A549 (cell line): ENCODE measurements at regions not wholly inside any gene's neighbourhood (a gene's known extent, or its start where the extent isn't known, plus 50 kb on each side); places are given as distances from the start of the nearest gene placed in this dataset.

ENCODE experiments used
- ATAC-seq, 2 experiments: fragments of 200-7000 bp in 1 of 2; fragments of >200 bp in 1 of 2; cut with Nextera tagmentation in 1 of 2; cut with Tn5 transposase in 1 of 2; 3 replicates each; pipeline versions ENCODE4 v1.8.0 to v1.9.1; 2018 to 2020; ENCODE audit warnings: mild to moderate bottlenecking in 1 of 2, moderate library complexity in 1 of 2
- CTCF ChIA-PET: fragments of 300-600 bp; sonication (Branson Sonifier 250); formaldehyde crosslinking; extraction: SDS; loops from one replicate; lab custom pipeline; 2021; ENCODE audit warnings: antibody characterized with exemption, inconsistent platforms; lab: Yijun Ruan, JAX
- POLR2A ChIA-PET: fragments of 350-600 bp; formaldehyde crosslinking; extraction: SDS; loops from one replicate; lab custom pipeline; 2021; ENCODE audit warnings: antibody characterized with exemption, inconsistent platforms; lab: Yijun Ruan, JAX
- DNase-seq, 2 experiments: peaks; one replicate each; pipeline versions ENCODE4 v3.0.0 to v3.0.0-alpha.2; 2011 to 2016; ENCODE audit warnings: low read depth in 1 of 2, low spot score in 1 of 2
- FAIRE-seq: peaks from 2 replicates; lab custom pipeline; 2011; peaks lifted over from hg19 to GRCh38; lab: Jason Lieb, UNC
- H3K27ac ChIP-seq, 2 experiments: fragments of >200 bp; sonication (Bioruptor Twin); formaldehyde crosslinking; 3 replicates each; pipeline ENCODE4 v1.5.1; 2016 to 2017
- H3K4me1 ChIP-seq: fragments of >200 bp; sonication (Bioruptor Twin); formaldehyde crosslinking; 3 replicates; pipeline ENCODE4 v1.6.1; 2016
- H3K4me2 ChIP-seq: fragments of >200 bp; sonication (Bioruptor Twin); formaldehyde crosslinking; 3 replicates; pipeline ENCODE4 v1.6.1; 2016
- H3K4me3 ChIP-seq: fragments of >200 bp; sonication (Bioruptor Twin); formaldehyde crosslinking; 3 replicates; pipeline ENCODE4 v1.5.1; 2016
- H3K9me3 ChIP-seq: fragments of >200 bp; sonication (Bioruptor Twin); formaldehyde crosslinking; 3 replicates; pipeline ENCODE4 v1.6.1; 2016
- BHLHE40 ChIP-seq: IDR thresholded peaks from 2 replicates; pipeline ENCODE4 v1.6.1; 2012; ENCODE audit warnings: low read depth, low read length, inconsistent platforms
- CBX2 ChIP-seq: fragments of 200-600 bp; sonication (generic); IDR thresholded peaks from 2 replicates; pipeline ENCODE4 v1.6.1; 2016; ENCODE audit warnings: low read depth, mild to moderate bottlenecking, borderline replicate concordance
- CBX8 ChIP-seq: fragments of 200-600 bp; sonication (generic); IDR thresholded peaks from 2 replicates; pipeline ENCODE4 v1.6.1; 2016
- CHD2 ChIP-seq: fragments of 150-350 bp; IDR thresholded peaks from 2 replicates; pipeline ENCODE4 v1.6.1; 2014; ENCODE audit warnings: low read length; ENCODE audit not compliant: partially characterized antibody
- EHMT2 ChIP-seq: fragments of 200-600 bp; sonication (generic); IDR thresholded peaks from 2 replicates; pipeline ENCODE4 v1.6.1; 2016; ENCODE audit warnings: antibody characterized with exemption, low read depth, mild to moderate bottlenecking, moderate library complexity
- ESRRA ChIP-seq: fragments of 150-350 bp; IDR thresholded peaks from 2 replicates; pipeline ENCODE4 v1.6.1; 2014; ENCODE audit warnings: mild to moderate bottlenecking, low read length, borderline replicate concordance
- FOSB ChIP-seq: fragments of 250-450 bp; sonication (Bioruptor Pico); IDR thresholded peaks from 2 replicates; pipeline ENCODE4 v1.5.0; 2020; ENCODE audit warnings: mild to moderate bottlenecking, moderate library complexity
- FOSL2 ChIP-seq, 2 experiments: fragments of 450-650 bp in 1 of 2; fragments of >200 bp in 1 of 2; sonication (Bioruptor Twin) in 1 of 2; formaldehyde crosslinking; IDR thresholded peaks; 2 replicates each; pipeline versions ENCODE4 v1.5.0 to v1.6.1; 2016 to 2020; ENCODE audit warnings: mild to moderate bottlenecking in 1 of 2, moderate library complexity in 1 of 2
- HEYL ChIP-seq: fragments of 250-450 bp; sonication (Bioruptor Pico); IDR thresholded peaks from 2 replicates; pipeline ENCODE4 v1.8.0; 2021; ENCODE audit warnings: mild to moderate bottlenecking, moderate library complexity
- HOXA7 ChIP-seq: fragments of 250-450 bp; sonication (Bioruptor Pico); IDR thresholded peaks from 2 replicates; pipeline ENCODE4 v1.5.0; 2020; ENCODE audit warnings: mild to moderate bottlenecking, moderate library complexity
- HOXB13 ChIP-seq: fragments of 250-450 bp; sonication (Bioruptor Pico); IDR thresholded peaks from 2 replicates; pipeline ENCODE4 v1.5.0; 2020; ENCODE audit warnings: low read depth, mild to moderate bottlenecking, moderate library complexity
- JUNB ChIP-seq: fragments of >200 bp; sonication (Bioruptor Twin); formaldehyde crosslinking; IDR thresholded peaks from 2 replicates; pipeline ENCODE4 v1.6.1; 2016
- KDM1A ChIP-seq: fragments of 200-600 bp; sonication (generic); IDR thresholded peaks from 2 replicates; pipeline ENCODE4 v1.6.1; 2016; ENCODE audit warnings: low read depth, mild to moderate bottlenecking
- MYC ChIP-seq: IDR thresholded peaks from 2 replicates; pipeline ENCODE4 v1.6.1; 2012; ENCODE audit warnings: mild to moderate bottlenecking, inconsistent platforms, low read length, improper control_type of control experiment, borderline replicate concordance
- NFE2L2 ChIP-seq: fragments of 150-350 bp; conservative IDR thresholded peaks from 2 replicates; pipeline ENCODE4 v1.6.1; 2014; ENCODE audit warnings: low read length
- NPAS2 ChIP-seq: fragments of 250-450 bp; sonication (Bioruptor Pico); IDR thresholded peaks from 2 replicates; pipeline ENCODE4 v1.8.0; 2022; ENCODE audit warnings: mild to moderate bottlenecking, moderate library complexity, borderline replicate concordance
- NR3C1 ChIP-seq: fragments of >200 bp; sonication (Bioruptor Twin); formaldehyde crosslinking; IDR thresholded peaks from 3 replicates; pipeline ENCODE4 v1.6.1; 2017
- PBX3 ChIP-seq: IDR thresholded peaks from 2 replicates; pipeline ENCODE4 v1.6.1; 2012
- PHF8 ChIP-seq: fragments of 200-600 bp; sonication (generic); IDR thresholded peaks from 2 replicates; pipeline ENCODE4 v1.6.1; 2016; ENCODE audit warnings: low read depth, mild to moderate bottlenecking, antibody characterized with exemption, moderate library complexity, borderline replicate concordance
- POLR2AphosphoS2 ChIP-seq: conservative IDR thresholded peaks from 2 replicates; pipeline ENCODE4 v1.6.1; 2012; ENCODE audit warnings: low read length, improper control_type of control experiment, inconsistent platforms
- RAD21 ChIP-seq, 2 experiments: fragments of >200 bp in 1 of 2; sonication (Bioruptor Twin) in 1 of 2; formaldehyde crosslinking in 1 of 2; IDR thresholded peaks in 1 of 2; conservative IDR thresholded peaks in 1 of 2; 2 replicates in 1 of 2; 3 replicates in 1 of 2; pipeline ENCODE4 v1.6.1; 2012 to 2018; ENCODE audit warnings: inconsistent platforms in 1 of 2
- SREBF2 ChIP-seq: fragments of 450-650 bp; IDR thresholded peaks from 2 replicates; pipeline ENCODE4 v1.6.1; 2014; ENCODE audit warnings: mild to moderate bottlenecking, moderate library complexity
- ZC3H11A ChIP-seq: fragments of 450-650 bp; IDR thresholded peaks from 2 replicates; pipeline ENCODE4 v1.6.1; 2014; ENCODE audit warnings: antibody characterized with exemption, mild to moderate bottlenecking
- ZFP36 ChIP-seq: fragments of 450-650 bp; IDR thresholded peaks from 2 replicates; pipeline ENCODE4 v1.6.1; 2014; ENCODE audit warnings: borderline replicate concordance; ENCODE audit not compliant: partially characterized antibody
- ZNF302 ChIP-seq: fragments of 250-450 bp; sonication (Bioruptor Pico); IDR thresholded peaks from 2 replicates; pipeline ENCODE4 v1.9.0; 2021; ENCODE audit warnings: inconsistent platforms, mild to moderate bottlenecking, moderate library complexity
- WGBS: methylation state at CpG from one replicate; pipeline ENCODE4 v1.1.6; 2017; ENCODE audit errors: missing lambda C conversion rate; 5-methylcytosine and 5-hydroxymethylcytosine counted together
- TF ChIP-seq, protein P1 (sequence below): fragments of 250-450 bp; sonication (Bioruptor Pico); IDR thresholded peaks from 2 replicates; pipeline ENCODE4 v1.5.0; 2021; ENCODE audit warnings: mild to moderate bottlenecking, moderate library complexity, borderline replicate concordance
- TF ChIP-seq, protein P2 (sequence below): fragments of 450-650 bp; IDR thresholded peaks from 2 replicates; pipeline ENCODE4 v1.6.1; 2014; ENCODE audit warnings: antibody characterized with exemption

GRCh38 chr20:52684176-52684575 is 288.0 kb upstream of the TSHZ2 start:
- no peak overlapping the region for H3K4me2 ChIP-seq
- no peaks in the 10 kb centered on the region for H3K4me1 ChIP-seq
- no peak overlapping the region for H3K4me3 ChIP-seq
- DNase-seq (no peak), FAIRE-seq (no peak)
- ChIA-PET POLR2A (no interaction called here), CTCF (interaction anchor here (1.5 kb wide), 1 partner anchor 8 kb away, joined by 4 read pairs; no protein-coding TSS in a partner anchor)
- WGBS: 28% methylated on average over 12 of the region's 14 CpGs
- TF ChIP-seq ZNF302 (CRISPR knock-in tag) (no peak), FOSB (CRISPR knock-in tag) (no peak), CBX8 (no peak), RAD21 (conservative IDR thresholded peaks at IDR 0.05 in 1 of 2, IDR thresholded peaks at IDR 0.05 in 1 of 2) (no peak), POLR2AphosphoS2 (no peak), ESRRA (no peak), PHF8 (no peak), HEYL (CRISPR knock-in tag) (no peak), BHLHE40 (no peak), NPAS2 (no peak), CBX2 (no peak), NFE2L2 (no peak), PBX3 (no peak), EHMT2 (no peak), NR3C1 (no peak), HOXA7 (CRISPR knock-in tag) (no peak), JUNB (no peak)
- TF ChIP-seq, protein P1, sequence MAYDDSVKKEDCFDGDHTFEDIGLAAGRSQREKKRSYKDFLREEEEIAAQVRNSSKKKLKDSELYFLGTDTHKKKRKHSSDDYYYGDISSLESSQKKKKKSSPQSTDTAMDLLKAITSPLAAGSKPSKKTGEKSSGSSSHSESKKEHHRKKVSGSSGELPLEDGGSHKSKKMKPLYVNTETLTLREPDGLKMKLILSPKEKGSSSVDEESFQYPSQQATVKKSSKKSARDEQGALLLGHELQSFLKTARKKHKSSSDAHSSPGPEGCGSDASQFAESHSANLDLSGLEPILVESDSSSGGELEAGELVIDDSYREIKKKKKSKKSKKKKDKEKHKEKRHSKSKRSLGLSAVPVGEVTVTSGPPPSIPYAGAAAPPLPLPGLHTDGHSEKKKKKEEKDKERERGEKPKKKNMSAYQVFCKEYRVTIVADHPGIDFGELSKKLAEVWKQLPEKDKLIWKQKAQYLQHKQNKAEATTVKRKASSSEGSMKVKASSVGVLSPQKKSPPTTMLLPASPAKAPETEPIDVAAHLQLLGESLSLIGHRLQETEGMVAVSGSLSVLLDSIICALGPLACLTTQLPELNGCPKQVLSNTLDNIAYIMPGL (CRISPR knock-in tag): no peak
- TF ChIP-seq, all 56 proteins: peak for 0
- H3K27ac ChIP-seq: no peak overlapping the region
- H3K9me3 ChIP-seq: no peaks in the 10 kb centered on the region
- ATAC-seq: no peak

- no peaks in the 10 kb centered on the region for H3K4me1 ChIP-seq
- DNase-seq: no peak
- no peak overlapping the region for H3K27ac ChIP-seq
- TF ChIP-seq ZC3H11A (no peak), FOSB (CRISPR knock-in tag) (no peak), ZFP36 (no peak), MYC (no peak)
- no peak for ATAC-seq
- no peak overlapping the region for H3K4me3 ChIP-seq
- POLR2A ChIA-PET: no interaction called here
- no peak overlapping the region for H3K4me2 ChIP-seq
- WGBS: 23% methylated on average over 5 of the region's 5 CpGs
- CTCF ChIA-PET: no interaction called here
- no peak for FAIRE-seq
- no peaks in the 10 kb centered on the region for H3K9me3 ChIP-seq
These were observed 288.4 kb upstream of the TSHZ2 start for GRCh38 chr20:52683761-52684160.

GRCh38 chr20:52682237-52682636 is 289.9 kb upstream of the TSHZ2 start:
- no peak for FAIRE-seq
- Histone ChIP-seq H3K4me3 (no peak overlapping the region), H3K9me3 (no peaks in the 10 kb centered on the region), H3K4me2 (no peak overlapping the region), H3K4me1 (no peaks in the 10 kb centered on the region), H3K27ac (no peak overlapping the region)
- POLR2A ChIA-PET: no interaction called here
- TF ChIP-seq, protein P2, sequence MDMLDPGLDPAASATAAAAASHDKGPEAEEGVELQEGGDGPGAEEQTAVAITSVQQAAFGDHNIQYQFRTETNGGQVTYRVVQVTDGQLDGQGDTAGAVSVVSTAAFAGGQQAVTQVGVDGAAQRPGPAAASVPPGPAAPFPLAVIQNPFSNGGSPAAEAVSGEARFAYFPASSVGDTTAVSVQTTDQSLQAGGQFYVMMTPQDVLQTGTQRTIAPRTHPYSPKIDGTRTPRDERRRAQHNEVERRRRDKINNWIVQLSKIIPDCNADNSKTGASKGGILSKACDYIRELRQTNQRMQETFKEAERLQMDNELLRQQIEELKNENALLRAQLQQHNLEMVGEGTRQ: no peak
- TF ChIP-seq JUNB (no peak), FOSL2 (IDR thresholded peaks at IDR 0.05) (no peak), FOSL2 (CRISPR knock-in tag; IDR thresholded peaks at IDR 0.05) (no peak), CHD2 (no peak), NR3C1 (no peak), ZC3H11A (no peak), SREBF2 (no peak), HOXB13 (no peak), KDM1A (no peak)
- no peak for ATAC-seq
- 0% methylated on average over 1 of the region's 1 CpG for WGBS
- CTCF ChIA-PET: no interaction called here
- no peak for DNase-seq
